ENCODE measurements at regions not wholly inside any gene's neighbourhood (a gene's known extent, or its start where the extent isn't known, plus 50 kb on each side); places are given as distances from the start of the nearest gene placed in this dataset.

GRCh38 chr7:120077777-120078176 lies 195.2 kb upstream of the KCND2 start:
- TF ChIP-seq CTCF (IDR thresholded peaks at IDR 0.05) = no peak
- TF ChIP-seq POLR2A (IDR thresholded peaks at IDR 0.05) = no peak
